ENCODE measurements at regions not wholly inside any gene's neighbourhood (a gene's known extent, or its start where the extent isn't known, plus 50 kb on each side); places are given as distances from the start of the nearest gene placed in this dataset.

- TF ChIP-seq ATF2 (CRISPR knock-in tag; IDR thresholded peaks at IDR 0.05; ENCODE audit: borderline replicate concordance, low read depth) (no peak), STAT6 (CRISPR knock-in tag; conservative IDR thresholded peaks at IDR 0.05; ENCODE audit: low read depth) (no peak), HMGXB4 (CRISPR knock-in tag; IDR thresholded peaks at IDR 0.05) (no peak), NR1H2 (CRISPR knock-in tag; IDR thresholded peaks at IDR 0.05) (no peak), MAX (CRISPR knock-in tag; IDR thresholded peaks at IDR 0.05) (no peak), RELA (CRISPR knock-in tag; IDR thresholded peaks at IDR 0.05; ENCODE audit: borderline replicate concordance) (no peak), ATF1 (CRISPR knock-in tag; IDR thresholded peaks at IDR 0.05) (no peak)
These were observed 624.4 kb upstream of the ARGLU1 start (continued) for GRCh38 chr13:107192289-107192688.

GRCh38 chr13:107190065-107190464, 622.1 kb upstream of the ARGLU1 start:
- TF ChIP-seq NR1H2 (CRISPR knock-in tag; IDR thresholded peaks at IDR 0.05) (no peak), ZNF671 (CRISPR knock-in tag; IDR thresholded peaks at IDR 0.05) (no peak), MLX (CRISPR knock-in tag; IDR thresholded peaks at IDR 0.05) (no peak), FOXK1 (CRISPR knock-in tag; IDR thresholded peaks at IDR 0.05) (no peak)
- DNase-seq (ENCODE audit: low spot score) (no peak), ATAC-seq (no peak)
- Mint-ChIP-seq H3K4me3 (no peak overlapping the region), H3K36me3 (no peaks in the 10 kb centered on the region), H3K27ac (no peak overlapping the region), H3K9me3 (no peaks in the 10 kb centered on the region), H3K27me3 (ENCODE audit: low read depth) (peaks cover 52% of the 10 kb centered on the region), H3K4me1 (peaks cover 22% of the 10 kb centered on the region)
- ChIA-PET POLR2A (no interaction called here), CTCF (interaction anchor here (2.9 kb wide), 1 partner anchor 13 kb away, joined by 15 read pairs; no protein-coding TSS in a partner anchor)

GRCh38 chr13:107185889-107186288, 618.0 kb upstream of the ARGLU1 start:
- POLR2A ChIA-PET = no interaction called here
- Mint-ChIP-seq H3K36me3 (no peaks in the 10 kb centered on the region), H3K4me3 (no peak overlapping the region), H3K9me3 (peaks cover 7% of the 10 kb centered on the region), H3K27me3 (ENCODE audit: low read depth) (peaks cover 18% of the 10 kb centered on the region), H3K4me1 (peaks cover 11% of the 10 kb centered on the region), H3K27ac (no peak overlapping the region)
- no peak for DNase-seq (ENCODE audit: low spot score)
- CTCF ChIA-PET = interaction anchor here (0.8 kb wide), 1 partner anchor 17 kb away, joined by 4 read pairs; no protein-coding TSS in a partner anchor
- no peak for ATAC-seq
- TF ChIP-seq ZNF671 (CRISPR knock-in tag; IDR thresholded peaks at IDR 0.05) (no peak), GTF2I (CRISPR knock-in tag; conservative IDR thresholded peaks at IDR 0.05) (no peak), JUN (CRISPR knock-in tag; IDR thresholded peaks at IDR 0.05) (no peak), RELA (CRISPR knock-in tag; IDR thresholded peaks at IDR 0.05; ENCODE audit: borderline replicate concordance) (no peak), TEAD1 (CRISPR knock-in tag; IDR thresholded peaks at IDR 0.05) (no peak), ZNF425 (CRISPR knock-in tag; conservative IDR thresholded peaks at IDR 0.05) (no peak), ARID4B (CRISPR knock-in tag; IDR thresholded peaks at IDR 0.05; ENCODE audit: borderline replicate concordance) (no peak)
